NOMO-1 treated with dmso at 0.1 percent for 144 hours (cell line): ENCODE measurements at regions not wholly inside any gene's neighbourhood (a gene's known extent, or its start where the extent isn't known, plus 50 kb on each side); places are given as distances from the start of the nearest gene placed in this dataset.

ENCODE experiments used
- DNase-seq: peaks from one replicate; lab custom pipeline; 2025; ENCODE audit not compliant: unreplicated experiment; lab: John Stamatoyannopoulos, UW

DNA sequence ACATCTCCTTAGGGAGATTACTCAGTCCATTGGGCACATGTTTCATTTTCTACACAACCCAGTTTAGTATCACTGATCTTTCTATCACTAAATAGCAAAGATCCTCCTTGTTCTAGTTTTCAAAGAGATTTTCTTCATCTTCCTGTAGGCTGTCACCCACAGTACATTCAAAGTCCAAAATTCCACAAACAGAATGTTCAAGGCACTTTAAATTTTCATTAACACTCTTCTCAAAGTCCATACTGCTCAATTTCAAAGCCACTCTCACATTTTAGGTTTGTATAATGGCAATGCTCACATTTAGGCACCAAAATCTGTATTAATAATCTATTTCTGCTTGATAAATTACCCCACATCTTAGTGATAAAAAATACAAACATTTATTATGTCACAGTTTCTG is 152.8 kb downstream of the FSIP2 start:
- DNase-seq, result no peak

DNA sequence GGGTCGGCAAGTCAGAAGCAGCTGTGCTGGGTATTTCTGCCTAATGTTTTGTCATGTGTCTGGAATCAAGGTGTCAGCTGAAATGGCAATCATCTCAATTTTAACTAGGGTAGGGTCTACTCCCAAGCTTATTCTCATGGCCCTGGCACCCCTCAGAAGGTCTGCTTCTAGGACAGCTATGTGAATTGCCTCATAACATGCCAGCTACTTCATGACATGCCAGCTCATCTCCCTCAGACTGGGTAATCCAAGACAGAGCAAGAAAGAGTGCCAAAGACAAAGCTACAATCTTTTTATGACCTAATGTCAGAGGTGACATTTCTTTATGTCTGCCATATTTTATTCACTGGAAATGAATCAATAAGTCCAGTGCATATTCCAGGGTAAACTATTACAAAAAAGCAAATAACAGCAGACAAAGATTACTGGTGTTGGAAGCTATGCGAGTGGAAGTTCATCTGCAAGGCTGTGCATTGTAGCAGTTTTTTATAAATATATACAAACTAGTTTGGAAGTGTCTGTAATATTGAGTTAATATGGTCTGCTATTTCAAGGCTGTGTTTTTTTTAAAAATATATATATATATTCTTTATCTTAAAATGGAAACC is 153.3 kb downstream of the FSIP2 start:
- DNase-seq, result no peak

DNA sequence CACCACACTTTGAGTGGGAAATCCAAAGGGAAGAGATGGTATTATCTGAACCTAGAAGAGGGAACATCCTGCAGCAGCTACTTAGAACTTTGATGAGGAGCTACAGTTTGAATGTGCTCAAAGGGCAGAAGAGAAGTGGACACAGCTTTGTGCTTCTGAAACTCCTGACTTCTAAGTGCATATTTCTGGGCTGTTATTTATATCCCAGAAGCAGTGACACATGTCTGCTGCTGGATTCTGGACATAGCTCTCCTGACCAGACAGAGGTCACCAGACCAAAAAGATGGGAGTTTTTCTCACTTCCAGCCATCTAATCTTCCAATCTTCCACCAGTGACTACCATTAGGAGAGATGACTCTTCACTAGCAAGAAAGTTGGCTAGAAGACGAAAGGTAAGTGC is 153.9 kb downstream of the FSIP2 start:
- DNase-seq, result no peak

DNA sequence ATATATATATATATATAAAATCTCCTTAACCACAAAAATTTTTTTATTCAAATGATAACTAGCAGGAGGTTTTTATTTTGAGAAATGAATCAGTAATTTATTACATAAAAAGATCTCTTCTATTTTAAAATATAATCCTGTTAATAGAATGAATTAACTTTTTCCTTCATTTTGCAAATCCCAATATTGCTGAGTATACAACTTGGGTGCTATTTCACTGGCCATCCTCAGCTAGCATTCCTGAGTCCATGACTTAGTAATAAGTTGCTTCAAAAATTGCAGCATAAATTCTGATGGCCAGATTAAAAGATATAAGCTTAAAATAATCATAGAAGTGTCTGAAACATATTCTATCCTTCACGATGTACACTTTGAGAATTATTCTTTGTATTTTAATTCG is 155.6 kb downstream of the FSIP2 start:
- DNase-seq, result no peak

DNA sequence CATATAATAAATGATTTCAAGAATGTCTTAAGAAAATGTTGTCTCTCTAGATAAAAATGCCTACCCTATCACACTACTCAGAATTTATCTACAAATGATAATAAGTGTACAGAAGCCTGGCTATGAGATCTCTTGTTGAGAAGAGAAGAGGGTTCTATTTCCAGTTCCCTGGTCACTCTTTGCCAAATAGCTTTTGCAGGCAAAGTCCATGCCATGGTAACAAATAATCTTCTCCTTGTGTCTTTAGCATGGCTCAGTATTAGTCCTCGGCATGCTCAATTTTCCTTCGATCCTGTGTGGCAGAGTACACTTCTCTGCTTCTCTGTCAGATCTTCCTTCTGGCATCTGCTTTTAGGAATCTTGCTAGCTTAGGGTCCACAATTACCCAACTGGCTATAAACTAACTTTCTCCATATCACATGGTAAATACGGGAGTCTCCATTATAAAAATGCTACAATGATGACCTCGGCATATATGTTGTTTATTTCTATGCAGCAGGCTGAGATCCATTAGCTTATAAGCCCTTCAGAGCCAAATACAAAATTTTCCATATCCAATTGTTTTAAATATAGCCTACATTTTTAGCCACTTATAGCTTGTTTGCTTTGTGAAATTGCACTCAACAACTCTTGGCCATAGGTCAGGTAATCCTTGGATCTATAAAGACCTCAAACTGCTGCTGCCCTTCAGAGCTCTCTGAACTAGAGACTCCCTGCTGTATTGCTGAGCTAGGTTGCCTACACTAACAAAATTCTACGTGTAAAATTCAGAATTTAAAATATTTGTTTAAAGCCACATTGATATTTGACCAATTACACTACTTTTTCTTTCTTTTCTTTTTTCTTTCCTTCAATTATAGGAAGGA is 157.5 kb downstream of the FSIP2 start:
- DNase-seq, result no peak

DNA sequence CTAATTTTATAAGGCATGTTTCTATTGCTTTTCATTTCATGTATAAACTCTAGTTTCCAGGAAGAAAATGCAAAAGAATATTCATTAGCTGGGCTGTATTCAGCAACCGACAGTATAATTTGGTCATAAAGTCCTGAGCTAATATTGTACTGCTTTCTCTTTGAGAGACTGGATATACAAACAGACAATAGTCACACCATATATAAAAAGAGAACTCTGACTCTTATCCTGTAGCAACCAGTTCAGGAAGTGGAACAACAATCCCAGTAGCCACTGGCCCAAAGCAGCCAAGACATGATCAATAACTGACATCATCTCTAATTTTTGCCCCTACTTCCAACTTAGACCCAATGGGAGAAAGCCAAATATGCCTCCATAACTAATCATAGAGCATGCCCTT is 160.8 kb downstream of the FSIP2 start:
- no peak for DNase-seq

DNA sequence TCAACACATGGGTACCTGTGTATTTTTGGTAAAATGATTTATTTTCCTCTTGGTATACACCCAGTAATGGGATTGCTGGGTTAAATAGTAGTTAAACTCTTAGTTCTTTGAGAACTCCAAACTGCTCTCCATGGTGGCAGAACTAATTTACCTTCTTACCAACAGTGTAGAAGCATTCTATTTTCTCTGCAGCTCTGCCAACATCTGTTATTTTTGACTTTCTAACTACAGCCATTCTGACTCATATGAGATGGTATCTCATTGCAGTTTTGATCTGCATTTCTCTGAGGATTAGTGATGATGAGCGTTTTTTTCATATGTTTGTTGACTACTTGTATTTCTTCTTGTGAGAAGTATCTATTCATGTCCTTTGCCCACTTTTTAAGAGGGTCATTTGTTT is 180.6 kb downstream of the FSIP2 start:
- no peak for DNase-seq

DNA sequence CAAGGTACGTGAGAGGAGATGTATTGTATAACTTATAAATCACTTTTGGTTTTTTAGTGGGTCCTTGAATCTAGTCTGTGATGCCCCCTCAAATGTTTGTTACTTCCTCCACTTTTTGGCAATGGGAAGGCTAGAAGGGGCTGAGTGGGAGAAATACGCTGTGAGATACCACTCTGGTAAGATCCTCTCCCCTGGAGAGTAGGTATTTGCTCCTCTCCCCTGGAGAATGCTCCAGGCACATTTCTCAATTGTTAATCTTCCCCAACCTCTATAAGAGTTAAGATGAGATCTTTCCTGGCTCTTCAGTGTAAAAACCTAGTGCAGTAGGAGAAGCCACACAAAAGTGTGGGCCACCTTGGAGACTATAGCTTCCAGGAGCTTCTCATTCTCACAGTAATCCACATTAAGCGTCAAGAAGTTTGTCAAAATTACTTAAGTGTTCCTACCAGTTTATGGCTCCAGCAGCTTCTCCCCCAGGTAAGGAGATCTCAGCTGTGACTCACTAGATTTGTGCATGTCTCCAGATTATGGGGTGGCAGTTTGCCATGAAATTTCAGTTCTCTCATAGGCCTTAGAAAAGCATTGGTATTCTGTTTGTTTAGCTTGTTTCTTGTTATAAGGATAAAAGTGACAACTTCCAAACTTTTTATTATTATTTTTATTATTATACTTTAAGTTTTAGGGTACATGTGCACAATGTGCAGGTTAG is 182.6 kb downstream of the FSIP2 start:
- DNase-seq, result no peak

DNA sequence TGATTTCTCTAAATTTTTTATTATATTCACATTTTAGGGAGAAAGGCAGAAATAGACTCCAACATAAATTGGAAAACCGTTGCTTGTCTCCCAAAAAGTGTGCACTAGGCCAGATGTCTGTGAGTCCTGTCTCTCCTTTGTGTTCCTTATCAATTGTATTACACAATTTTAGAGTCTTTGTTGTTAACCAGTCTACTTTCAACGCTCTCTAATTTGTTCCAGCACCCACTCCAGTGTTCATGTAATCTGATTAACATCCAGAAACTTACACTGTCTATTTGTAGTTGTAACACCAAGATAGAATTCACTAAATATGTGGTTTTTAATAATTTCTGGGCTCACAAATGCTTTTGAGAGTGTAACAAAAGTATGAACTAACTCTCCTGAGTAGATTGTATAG is 195.6 kb downstream of the FSIP2 start:
- DNase-seq, result no peak

DNA sequence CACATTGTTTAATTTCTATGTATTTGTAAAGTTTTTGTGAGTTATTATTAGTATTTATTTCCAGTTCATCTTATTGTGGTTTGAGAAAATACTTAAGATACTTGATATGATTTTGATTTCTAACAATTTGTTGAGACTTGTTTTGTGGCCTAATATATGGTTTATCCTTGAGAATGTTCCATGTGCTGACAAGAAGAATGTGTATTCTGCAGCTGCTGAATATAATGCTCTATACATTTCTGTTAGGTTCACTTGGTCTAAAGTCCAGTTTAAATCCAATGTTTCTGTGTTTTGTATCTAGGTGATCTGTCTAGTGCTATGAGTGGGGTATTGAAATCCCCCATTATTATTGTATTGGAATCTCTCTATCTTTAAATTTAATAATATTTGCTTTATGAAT is 201.3 kb downstream of the FSIP2 start:
- no peak for DNase-seq

DNA sequence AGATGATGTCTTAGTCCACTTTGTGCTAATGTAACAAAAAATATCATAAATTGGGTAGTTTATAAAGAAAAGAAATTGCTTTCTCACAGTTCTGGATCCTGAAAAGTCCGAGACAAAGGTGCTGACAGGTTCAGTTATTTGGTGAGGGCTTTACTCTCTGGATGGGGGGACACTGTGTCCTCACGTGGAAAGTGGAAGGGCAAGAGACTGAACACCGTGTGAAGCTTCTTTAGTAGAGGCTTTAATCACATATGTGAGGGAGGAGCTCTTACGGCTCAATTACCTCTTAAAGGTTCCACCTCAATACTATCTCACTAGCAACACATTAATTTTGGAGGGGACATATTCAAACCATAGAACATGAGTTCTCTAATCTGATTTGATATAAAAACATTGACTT is 204.3 kb downstream of the FSIP2 start:
- DNase-seq, result no peak

DNA sequence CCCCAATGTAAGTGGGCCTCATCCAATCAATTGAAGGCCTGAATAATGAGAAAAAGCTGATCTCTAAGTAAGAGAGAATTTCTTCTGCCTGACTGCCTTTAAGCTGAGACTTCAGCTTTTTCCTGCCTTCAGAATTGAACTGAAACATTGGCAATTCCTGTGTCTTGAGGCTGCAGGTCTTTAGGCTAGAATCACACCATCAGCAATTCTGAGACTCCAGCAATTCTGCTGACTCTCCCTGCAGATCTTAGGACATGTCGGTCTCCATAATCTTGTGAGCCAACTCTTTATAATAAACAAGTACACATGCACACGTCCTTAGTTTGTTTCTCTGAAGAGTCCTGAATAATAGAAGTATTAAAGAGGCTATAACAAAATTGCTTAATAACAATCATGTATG is 209.1 kb downstream of the FSIP2 start:
- DNase-seq, result no peak

DNA sequence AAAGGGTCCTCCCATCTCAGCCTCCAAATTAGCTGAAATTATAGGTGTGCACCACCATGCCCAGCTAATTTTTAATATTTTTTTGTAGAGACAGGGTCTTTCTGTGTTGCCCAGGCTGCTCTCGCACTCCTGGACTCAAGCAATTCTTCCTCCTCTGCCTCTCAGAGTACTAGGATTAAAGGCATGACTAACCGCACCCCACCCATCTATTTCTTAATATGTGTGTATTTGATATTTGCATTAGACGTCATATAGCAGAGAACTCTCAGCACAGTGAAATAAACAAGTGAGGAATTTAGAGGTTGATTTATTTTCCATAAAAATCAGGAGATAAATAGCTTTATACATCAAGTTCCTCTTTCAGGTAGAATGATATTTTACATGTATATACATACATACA is 213.5 kb downstream of the FSIP2 start:
- DNase-seq, result no peak

DNA sequence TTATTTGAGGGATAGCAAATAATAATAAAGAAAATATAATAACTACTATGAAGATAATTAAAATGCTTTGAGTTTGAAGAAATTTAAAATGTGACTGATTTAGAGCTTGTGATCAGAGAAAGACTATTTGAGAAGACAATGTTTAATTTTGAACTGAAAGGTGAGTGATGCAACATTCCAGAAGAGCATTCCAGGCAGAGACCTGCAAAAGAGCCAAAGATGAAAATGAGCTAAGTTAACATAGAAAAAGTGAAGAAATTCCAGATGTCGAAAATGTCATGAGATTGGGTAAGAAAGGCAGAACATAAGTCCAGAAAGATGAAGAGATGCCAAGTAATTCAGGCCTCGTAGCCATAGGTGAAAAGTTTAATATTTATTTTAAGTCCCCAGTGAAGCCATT is 215.8 kb downstream of the FSIP2 start:
- DNase-seq, result no peak

DNA sequence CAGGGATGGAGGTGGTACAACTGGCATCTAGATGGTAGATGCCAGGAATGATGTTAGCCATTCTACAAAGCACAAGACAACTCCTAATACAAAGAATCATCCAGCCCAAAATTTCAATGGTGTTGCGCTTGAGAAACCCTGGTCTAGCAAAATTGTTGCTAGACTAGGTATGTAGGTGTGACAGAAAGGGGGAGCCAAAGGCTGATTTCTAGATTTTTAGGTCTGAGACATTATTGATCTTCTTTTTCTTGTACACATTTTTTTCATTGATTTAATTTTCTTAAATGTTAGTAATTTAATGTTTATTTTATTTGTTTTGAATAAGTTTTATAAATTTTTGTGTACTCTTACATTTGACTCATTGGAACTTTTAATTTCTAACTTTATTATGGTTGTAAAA is 216.4 kb downstream of the FSIP2 start:
- no peak for DNase-seq

DNA sequence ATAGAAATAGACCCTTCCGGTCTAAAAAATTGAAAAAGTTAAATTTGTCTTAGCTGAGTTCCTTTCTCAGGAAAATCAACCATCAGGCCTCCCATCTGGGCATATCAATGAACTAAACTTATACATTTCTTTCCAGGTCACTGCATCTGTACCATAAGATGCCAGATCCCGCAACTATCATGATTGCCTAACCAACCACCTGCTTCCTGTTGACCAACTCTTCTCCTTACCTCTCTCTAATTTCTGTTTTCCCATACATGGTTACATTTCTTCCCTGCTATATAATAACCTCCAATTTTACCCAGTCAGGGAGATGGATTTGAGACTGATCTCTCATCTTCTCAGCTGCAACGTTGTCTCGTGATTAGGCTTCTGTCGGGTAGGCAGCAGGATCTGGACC is 228.7 kb downstream of the FSIP2 start:
- no peak for DNase-seq

DNA sequence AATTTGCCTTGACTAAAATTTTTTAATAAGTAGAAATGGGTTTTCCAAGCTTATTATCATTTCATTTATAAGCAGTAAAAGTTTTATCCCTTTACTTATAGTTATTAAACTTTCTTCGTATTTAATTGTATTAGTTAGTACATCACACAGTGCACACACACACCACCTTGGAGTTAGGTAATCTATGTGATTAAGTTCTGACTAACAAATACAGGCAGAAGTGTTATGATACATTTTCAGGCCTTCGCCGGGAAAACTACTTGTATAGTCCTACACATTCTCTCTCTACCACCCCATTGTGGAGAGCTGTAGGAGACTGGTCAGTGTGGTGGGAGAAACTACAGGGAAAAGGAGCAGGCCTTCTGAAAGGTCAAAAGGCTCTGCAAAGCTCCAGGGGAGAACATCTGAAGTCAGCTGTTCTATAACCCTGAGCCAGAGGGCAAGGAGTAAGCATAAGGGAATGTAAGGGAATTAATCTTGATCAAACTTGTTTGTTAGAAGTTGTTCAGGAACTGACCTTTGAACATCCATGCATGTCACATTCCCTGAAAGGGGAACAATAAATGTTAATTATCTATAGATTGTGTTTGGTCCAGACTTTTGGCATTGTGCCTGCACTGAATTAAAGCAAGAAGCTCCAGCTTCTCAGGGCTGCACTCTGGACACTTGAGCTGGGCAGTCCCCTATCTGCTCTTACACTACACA is 231.7 kb downstream of the FSIP2 start:
- DNase-seq, result no peak

DNA sequence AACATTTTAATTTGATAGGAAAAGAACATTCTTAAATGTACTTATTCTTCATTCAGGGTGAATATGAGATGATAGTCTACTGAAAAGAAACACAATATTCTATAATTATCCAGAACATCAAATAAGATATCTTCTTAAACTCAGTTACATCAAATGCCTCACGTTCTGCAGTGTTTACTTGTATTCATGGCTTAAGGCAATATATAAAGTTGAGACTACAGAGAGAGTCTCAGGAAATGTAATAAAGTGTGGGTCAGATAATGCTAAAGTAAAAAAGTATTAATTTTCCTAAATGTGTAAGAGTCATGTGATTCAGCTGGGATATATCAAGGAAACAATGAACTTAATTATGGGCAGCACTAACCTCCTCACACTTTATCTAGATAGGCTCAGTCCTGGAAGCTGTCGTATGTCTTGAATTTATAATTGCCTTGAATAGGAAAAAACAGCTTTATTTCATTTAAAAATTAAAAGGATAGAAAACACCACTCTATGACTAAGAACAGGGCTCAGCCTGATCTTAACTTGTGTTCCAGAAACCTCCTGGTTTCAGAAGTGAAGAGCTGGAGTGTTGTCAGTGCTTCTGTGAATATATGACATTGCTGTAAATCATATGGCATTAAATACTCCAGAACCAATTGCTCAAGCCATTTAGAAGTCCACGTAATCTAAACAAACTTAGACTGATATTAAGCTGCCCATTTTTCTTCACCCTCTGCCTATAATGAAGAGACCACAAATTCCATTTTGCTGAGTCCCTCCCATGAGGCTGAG is 240.2 kb downstream of the FSIP2 start:
- no peak for DNase-seq

DNA sequence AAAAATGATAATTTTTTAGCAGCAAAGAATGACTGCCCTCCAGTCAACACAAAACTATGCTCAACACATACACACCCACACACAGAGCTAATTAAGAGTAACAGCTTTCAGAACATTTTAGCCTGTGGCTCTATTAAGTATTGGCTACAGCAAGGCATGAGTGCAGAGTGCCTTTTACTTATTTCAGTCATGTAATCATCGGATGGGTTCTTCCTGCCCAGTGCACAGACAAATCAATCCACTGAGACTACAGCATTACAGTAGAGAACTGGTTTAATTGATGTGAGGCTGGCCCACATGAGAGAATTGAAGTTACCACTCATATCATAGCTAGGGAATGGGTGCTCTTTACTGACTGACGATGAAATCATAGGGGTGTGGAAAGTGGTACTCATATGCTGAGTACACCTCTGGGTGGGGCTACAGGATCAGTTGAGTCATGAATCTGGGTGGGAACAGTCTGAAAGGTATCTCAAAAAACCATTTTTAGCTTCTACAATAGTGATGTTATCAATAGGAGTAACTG is 241.0 kb downstream of the FSIP2 start:
- no peak for DNase-seq

DNA sequence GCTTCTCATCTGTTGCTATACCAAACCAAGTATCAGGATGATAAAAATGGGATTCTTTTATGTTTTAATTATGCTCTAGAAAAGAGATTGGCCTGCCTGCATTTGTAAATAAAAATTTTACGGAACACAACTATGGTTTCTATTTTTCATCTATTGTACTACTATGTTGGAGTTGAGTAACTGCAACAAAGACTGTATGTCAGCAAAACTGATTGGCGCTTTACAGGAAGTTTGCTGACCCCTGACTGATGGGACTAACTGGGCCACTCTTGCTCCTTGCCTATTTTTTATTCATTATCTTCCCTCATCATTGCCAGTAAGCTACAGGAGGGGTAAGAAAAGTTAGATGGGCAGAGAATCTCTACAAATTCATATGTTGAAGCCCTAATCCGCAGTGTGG is 242.3 kb downstream of the FSIP2 start:
- no peak for DNase-seq

DNA sequence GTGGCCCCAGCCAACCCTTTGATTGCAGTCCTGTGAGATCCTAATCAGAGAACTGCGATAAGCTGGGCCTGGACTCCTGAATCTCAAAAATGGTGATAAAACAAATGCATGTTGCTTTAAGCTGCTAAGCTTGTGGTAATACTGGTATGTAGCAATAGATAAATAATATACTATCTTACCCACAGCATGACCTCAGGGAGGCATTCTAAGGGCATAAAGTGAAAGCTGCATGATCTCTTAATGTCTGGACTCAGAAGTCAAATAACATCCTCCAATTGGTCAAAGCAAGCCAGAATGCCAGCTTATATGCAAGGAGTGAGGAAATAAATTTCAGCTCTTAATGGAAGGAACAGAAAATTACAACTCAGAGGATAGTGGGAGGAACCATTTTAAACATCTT is 246.1 kb downstream of the FSIP2 start:
- no peak for DNase-seq
